SH-SY5Y (cell line): ENCODE measurements at regions not wholly inside any gene's neighbourhood (a gene's known extent, or its start where the extent isn't known, plus 50 kb on each side); places are given as distances from the start of the nearest gene placed in this dataset.

Experiments
- GATA2 ChIP-seq: IDR thresholded peaks from 2 replicates; pipeline ENCODE4 v1.6.1; 2011; ENCODE audit warnings: mild to moderate bottlenecking, low read depth, low read length
- GATA3 ChIP-seq: IDR thresholded peaks from 2 replicates; pipeline ENCODE4 v1.6.1; 2011; ENCODE audit warnings: low read depth, mild to moderate bottlenecking, low read length, moderate library complexity

DNA sequence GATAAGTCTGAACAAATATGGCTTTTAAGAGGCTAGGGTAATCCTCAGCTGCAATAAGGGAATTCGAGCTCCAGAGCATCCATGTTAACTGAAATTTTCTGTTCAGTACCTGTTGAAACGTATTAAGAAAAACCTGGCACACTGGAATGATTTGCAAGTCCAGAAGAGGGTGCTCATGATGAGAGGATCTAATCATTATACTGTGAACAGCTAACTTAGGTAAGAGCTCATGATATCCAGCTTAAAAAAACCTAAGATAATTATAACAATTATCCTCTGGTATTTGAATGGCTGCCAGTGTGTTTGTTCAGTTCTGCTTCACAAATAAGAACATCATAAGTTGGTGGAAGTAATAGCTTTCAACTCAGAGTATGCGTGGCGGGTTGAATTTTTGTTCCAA is 1118.3 kb upstream of the DDX18 start:
- TF ChIP-seq GATA3 (no peak), GATA2 (no peak)
